AG09309 (cell line): ENCODE measurements at regions not wholly inside any gene's neighbourhood (a gene's known extent, or its start where the extent isn't known, plus 50 kb on each side); places are given as distances from the start of the nearest gene placed in this dataset.

Source experiments
- DNase-seq: peaks from one replicate; pipeline ENCODE4 v3.0.0-alpha.2; 2010; ENCODE audit warnings: low read depth
- H3K4me3 ChIP-seq: 2 replicates; pipeline ENCODE4 v1.5.1; 2011; ENCODE audit warnings: mild to moderate bottlenecking, low read depth, low read length, moderate library complexity; ENCODE audit not compliant: control insufficient read depth
- CTCF ChIP-seq: IDR thresholded peaks from 2 replicates; pipeline ENCODE4 v1.5.1; 2011; ENCODE audit warnings: mild to moderate bottlenecking, low read depth, low read length, inconsistent platforms; ENCODE audit not compliant: insufficient read depth, control insufficient read depth; ENCODE audit errors: missing control alignments

DNA sequence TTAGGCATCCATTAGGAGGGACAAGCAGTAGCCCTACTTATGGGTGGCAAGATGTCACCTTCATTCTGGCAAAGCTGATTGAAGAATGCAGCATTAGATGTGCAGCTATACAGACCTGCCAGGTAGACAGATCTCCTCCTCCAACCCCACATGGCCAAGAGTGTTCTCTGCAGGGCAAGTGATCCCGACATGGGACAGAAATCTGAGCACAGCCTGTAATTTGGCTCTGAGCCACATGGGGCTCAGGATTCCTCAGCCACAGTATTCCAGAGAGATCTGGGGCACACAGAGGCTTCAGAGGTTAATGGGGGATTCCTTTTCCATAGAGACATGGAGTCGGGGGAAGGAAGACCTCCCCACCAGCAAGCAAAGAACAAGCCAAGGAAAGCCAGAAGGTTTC is 58.7 kb upstream of the GDF10 start:
- H3K4me3 ChIP-seq, result no peak overlapping the region
- no peak for TF ChIP-seq CTCF
- DNase-seq, result no peak

DNA sequence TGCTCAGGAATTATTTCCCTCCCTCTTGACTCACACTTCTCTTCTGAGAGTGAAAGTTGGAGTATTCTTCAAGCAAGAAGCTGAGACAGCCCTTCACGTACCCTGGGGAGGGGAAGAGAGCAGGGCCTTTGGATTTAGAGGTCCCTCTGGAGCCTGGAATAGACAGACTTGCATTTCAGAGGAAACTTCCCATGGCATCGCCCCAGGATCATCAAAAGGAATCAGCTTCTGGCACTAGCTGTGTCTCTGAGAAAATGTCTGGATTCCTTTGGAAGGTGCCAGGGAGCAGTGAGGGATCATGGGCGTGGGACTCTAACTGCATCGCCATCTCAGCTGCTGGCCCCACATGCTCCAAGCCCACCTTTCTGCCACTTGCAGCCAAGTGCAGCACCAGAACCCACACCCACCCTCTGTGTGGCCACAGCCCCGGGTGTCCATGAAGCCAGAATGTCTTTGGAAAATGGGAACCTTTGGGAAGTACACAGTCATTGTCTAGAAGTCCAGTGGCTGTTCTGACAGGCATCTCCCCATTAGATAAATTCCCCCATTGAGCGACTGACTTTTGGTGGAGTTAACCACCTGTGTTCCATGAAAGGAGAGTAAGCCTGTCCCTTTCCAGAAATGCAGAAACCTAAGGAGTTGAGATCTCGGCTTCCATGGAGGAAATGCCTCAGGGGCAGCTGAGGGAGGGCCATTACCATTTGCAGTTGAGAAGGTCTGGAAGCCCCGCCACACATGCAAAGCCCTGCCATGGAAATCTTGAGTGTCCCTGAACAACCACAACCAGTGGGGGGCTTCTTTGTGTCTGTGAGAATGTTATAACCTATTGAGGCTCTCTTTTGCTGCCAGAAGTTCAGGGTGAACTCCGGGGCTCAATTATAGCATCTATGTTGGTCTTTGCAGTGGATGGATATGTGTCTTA is 57.8 kb upstream of the GDF10 start:
- TF ChIP-seq CTCF, result no peak
- DNase-seq, result no peak
- no peak overlapping the region for H3K4me3 ChIP-seq

- no peak for TF ChIP-seq CTCF
- DNase-seq, result no peak
- no peak overlapping the region for H3K4me3 ChIP-seq
Measured at GRCh38 chr10:47243356-47243755, 56.6 kb upstream of the GDF10 start.

DNA sequence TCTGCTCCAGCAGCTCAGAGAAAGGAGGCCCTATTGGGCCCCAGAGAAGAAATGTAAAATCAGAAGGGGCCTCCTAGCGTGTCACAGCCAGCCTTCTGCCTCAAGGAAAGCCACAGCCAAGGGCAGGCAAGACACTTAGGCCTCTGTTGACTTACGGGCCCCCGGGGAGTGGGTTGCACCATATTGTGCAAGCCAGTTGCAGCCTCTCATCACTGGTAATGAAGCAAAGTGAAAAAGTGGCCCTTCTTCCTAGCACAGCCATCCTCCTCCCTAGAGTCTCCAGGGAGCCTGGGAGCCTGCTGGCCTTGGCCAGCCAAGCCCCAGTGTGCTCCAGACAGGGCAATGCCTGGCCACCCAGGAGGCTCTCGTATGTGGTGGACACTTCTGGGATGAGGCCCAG is 56.2 kb upstream of the GDF10 start:
- no peak overlapping the region for H3K4me3 ChIP-seq
- TF ChIP-seq CTCF, result no peak
- no peak for DNase-seq

DNA sequence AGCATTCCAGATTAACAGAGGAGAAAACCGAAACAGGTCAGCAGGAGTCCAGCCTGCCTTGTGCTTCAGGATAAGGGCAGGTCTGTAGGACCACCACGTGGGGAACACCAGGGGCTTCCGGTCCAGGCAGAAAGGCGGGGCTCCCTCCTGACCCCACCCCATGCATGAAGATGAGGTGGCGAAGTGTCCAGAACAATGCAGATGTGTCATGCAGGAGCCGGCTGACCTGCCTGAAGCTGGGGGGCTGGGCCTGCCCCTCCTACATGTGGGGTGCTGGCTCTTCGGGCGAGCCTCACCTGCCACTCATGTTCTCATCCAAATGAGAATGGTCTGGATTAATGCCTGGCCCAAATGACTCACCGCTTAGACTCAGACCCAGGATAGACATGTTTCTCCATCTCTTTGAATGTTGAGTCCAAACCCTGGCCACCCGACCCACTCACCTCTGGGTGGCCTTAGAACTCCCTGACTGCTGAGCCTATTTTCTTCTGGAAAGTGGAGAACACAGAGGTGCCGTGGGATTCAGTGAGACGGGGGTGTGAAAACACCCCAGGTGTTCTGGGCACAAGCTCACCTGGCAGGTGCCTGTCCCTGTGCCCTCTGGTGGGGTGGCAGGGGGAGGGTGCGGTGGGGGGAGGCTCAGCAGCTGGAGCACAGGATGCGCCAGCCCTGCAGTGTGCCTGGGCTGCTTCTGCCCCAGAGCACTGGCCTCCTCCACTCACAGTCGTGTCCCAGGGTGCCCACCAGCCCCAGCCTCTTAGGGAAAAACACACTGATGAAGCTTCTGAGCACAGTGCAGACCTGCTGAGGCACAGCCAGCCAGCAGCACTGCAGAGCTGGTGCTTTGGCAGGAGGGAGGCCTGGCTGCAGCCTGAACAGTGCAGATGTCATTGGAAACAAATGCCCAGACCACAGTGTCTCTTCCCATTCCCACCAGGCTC is 55.2 kb upstream of the GDF10 start:
- no peak for TF ChIP-seq CTCF
- H3K4me3 ChIP-seq, result no peak overlapping the region
- no peak for DNase-seq

DNA sequence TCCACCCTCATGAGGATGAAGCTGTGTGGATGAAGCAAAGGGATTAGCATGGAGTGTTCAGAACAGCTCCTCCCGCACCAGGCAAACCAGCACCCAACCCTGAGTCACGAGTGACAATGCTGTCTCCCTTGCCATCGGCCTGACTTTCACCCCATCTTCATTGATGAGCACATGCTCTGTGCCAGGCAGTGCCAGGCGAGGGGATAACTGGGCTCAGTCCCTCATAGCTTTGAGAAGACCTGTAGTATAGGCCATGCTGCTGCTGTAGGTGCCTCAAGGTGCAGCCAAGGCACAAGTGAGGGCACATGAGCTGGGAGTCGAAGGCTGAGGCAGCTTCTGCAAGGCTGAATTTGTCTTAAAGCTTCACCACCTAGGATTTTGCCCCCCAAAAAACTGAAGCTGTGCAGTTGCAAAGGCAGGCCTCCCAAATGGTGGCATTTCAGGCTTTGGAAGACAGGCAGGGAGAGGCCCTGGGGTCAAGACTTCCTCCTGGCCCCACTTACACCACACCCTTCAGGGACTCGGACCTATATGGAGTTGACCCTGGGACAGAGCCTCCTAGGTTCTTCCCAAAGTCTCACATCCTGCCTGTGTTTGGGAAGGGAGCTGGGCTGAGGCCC is 54.2 kb upstream of the GDF10 start:
- DNase-seq, result no peak
- H3K4me3 ChIP-seq, result no peak overlapping the region
- no peak for TF ChIP-seq CTCF
